HG03139 (cell line): ENCODE measurements at regions not wholly inside any gene's neighbourhood (a gene's known extent, or its start where the extent isn't known, plus 50 kb on each side); places are given as distances from the start of the nearest gene placed in this dataset.
"Not testable (repeated sequence)": the region's sequence is repeated elsewhere in the genome, so short reads cannot be mapped to it uniquely, and the experiment has no call there.

Experiments used
- ATAC-seq: cut with Tn5 transposase; IDR thresholded peaks from one replicate; pipeline ENCODE4 v1.9.1; 2021; ENCODE audit not compliant: unreplicated experiment

DNA sequence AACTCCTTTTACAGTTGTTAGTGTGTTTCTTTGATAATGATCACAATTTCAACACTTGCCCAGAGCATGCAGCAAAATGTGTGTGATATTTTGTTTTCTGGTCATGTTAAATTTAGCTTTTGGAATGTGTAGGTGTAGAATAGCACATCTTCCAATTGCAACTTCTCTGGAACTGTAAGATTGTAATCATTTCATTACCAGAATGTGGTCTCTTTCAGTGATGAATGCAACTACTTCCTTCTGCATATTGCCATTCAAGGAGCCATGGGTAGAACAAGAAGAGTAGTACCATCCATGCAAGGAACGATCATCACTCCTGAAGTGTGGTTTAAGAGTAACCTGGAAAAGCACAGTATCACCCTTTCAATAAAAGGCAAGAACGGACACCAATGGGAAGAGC lies 548.8 kb upstream of the ZNF804A start:
- no peak for ATAC-seq

DNA sequence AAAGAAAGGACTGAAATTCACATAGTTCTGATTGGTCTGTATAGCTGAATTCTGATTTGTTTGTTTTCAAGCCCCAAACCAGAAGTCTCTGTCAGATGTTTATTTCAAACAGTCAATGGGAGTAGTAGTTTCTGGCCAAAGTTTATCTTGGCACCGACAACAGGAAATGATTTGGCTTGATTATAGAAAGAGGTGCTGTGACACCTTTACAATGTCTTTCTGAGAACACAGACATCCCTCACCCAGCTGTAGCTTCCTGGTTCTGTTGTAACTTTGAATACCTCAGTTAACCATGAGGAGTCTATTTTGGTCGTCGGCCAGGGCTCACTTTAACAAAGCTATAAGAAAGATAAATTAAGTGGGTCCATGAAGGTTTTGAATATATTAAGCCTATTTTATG lies 545.0 kb upstream of the ZNF804A start:
- ATAC-seq: no peak

GRCh38 chr2:184054419-184054818 lies 543.9 kb upstream of the ZNF804A start:
- not testable (repeated sequence) for ATAC-seq

- ATAC-seq: no peak
Observed at GRCh38 chr2:184057910-184058309, 540.4 kb upstream of the ZNF804A start.

- not testable (repeated sequence) for ATAC-seq
Observed at GRCh38 chr2:184060268-184060667, 538.1 kb upstream of the ZNF804A start.

DNA sequence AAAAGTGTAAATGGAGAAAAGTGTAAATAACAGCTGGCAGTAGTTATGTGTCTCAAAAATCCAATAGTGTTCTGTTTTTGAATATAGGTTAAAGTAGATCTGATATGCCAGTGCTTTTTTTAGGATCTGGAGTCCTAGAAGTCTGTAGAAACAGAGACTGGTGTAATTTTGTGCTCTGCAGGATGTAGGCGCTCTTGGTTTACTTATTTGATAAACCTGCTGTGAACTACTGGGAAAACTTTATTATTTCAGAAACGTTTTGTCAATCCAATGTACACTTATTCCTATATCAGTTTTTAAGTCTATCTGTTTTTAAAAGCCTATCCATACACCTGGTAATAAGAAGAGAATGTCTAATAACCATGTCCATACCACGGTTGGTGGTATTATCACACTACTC lies 530.8 kb upstream of the ZNF804A start:
- ATAC-seq: no peak

- ATAC-seq: no peak
Observed at GRCh38 chr2:184072470-184072869, 525.9 kb upstream of the ZNF804A start.

DNA sequence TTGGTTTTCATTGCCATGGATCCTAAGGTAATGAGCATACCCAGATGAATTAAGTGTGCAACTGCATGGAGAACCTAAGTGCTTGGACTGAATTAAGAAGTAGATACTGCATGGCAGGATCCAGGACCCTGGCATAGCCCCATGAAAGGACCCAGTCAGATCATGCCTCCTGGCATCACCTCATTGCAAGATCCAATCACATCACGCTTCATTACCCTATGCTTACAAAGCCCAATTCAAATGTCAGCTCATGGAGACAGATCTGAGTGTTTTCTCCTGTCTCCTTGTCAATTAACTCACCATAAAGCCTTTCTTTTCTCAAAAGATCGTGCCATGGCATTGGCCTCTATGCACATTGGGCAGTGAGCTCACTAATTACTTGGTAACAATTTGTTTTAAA lies 519.8 kb upstream of the ZNF804A start:
- no peak for ATAC-seq

GRCh38 chr2:184091456-184091855 lies 506.9 kb upstream of the ZNF804A start:
- no peak for ATAC-seq

- ATAC-seq: no peak
Observed at GRCh38 chr2:184113696-184114403, 484.5 kb upstream of the ZNF804A start.

- no peak for ATAC-seq
Observed at GRCh38 chr2:184114439-184114838, 483.9 kb upstream of the ZNF804A start.

DNA sequence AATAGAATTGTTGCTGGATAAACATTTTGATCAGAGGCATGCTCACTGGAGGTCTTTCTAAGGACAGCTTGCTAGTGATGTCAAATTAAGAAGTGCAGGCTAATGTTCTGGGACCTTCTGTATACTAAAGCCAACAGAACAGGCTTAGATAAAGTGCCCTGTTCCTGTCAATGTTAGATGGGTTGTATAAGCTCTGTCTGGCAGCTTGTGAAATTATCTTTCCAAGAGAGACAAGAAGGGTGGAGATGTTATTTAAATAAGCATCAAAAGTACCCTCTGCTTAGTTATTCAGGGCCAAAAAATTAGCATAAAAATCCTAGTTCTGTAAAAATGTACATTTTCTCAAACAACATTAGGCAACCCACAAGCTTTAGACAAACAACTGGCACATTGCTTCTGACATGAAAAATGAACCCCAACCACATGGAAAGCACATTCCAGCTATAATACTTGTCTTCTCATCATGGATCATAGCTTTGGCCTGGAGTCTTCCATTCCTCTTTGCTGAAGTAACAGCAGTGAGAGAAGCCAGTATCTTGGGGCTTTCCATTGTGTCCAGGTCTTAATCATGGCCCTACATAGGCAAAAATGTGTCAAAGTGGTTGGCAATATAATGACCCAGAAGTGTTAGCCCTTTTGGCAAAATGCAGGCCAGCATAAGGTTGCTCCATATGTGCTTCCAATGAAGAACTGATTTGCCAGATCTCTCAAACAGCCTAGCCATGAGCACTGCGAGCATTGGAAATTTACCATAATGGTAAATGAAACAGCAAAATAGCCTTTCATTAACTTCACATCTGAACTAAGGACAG lies 478.1 kb upstream of the ZNF804A start:
- no peak for ATAC-seq

- ATAC-seq: no peak
Observed at GRCh38 chr2:184125867-184126266, 472.5 kb upstream of the ZNF804A start.

DNA sequence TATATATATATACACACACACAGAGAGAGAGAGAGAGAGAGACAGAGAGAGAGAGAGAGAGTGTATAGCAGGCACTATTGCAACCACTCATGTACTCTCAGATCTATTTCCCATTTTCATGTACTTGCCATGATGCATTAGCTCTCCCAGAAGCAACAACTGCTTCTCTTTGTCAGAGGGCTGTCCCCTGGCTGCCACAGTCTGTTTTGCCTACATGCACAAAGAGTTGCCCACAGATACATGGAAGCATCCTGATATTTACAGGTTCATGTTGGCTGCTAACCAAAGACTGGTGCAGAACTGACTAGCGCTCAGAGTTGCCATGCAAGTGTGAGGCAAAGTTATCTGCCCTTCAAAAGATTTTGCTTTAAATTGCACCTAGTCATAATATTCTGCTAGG lies 469.3 kb upstream of the ZNF804A start:
- no peak for ATAC-seq

- no peak for ATAC-seq
Observed at GRCh38 chr2:184137955-184138354, 460.4 kb upstream of the ZNF804A start.

- no peak for ATAC-seq
Observed at GRCh38 chr2:184141866-184142265, 456.5 kb upstream of the ZNF804A start.

GRCh38 chr2:184154438-184154837 lies 443.9 kb upstream of the ZNF804A start:
- ATAC-seq: no peak

DNA sequence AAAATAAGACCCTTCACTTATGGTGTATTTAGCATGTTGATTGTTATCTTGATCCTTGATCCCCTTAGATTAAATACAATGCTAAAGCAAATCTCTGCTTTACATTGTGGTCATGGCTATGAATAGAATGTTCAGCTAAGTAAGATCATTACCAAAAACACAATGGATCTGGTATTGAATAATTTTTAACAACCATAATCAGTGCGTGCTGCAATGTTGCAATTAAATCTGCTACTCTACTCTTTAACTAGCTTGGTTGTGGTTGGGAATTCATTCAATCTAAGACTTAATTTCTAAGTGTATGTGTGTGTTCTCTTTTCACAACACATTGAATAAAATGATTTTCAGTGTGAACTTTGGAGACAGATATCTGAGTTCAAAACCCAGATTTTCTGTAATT lies 442.5 kb upstream of the ZNF804A start:
- ATAC-seq: no peak

DNA sequence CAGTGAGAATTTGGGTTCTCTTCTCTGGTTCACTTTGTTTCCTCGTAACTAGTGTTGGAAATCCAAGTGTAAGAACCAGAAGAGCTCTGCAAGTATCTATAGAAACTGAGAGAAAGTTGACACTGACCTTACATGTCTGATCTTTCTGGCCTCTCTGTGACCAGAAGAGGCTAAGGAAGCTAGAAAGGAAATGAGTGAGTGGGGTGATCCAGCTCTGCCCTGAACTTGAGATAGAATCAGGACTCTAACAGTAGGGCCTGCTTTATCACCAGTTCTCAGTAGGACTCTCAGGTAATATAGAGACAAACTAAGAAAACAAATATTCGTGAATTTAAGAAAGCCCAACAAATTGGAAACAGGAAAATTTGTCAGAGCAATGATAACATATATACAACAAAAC lies 441.2 kb upstream of the ZNF804A start:
- no peak for ATAC-seq

- no peak for ATAC-seq
Observed at GRCh38 chr2:184162426-184162825, 435.9 kb upstream of the ZNF804A start.

DNA sequence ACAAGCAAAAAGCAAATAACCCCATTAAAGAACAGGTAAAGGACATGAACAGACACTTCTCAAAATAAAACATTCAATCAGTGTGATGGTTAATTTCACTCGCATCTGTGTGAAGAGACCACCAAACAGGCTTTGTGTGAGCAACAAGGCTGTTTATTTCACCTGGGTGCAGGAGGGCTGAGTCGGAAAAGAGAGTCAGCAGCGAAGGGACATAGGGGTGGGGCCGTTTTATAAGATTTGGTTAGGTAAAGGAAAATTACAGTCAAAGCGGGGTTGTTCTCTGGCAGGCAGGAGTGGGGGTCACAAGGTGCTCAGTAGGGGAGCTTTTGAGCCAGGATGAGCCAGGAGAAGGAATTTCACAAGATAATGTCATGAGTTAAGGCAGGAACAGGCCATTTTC lies 429.5 kb upstream of the ZNF804A start:
- ATAC-seq: not testable (repeated sequence)

GRCh38 chr2:184169366-184169765 lies 429.0 kb upstream of the ZNF804A start:
- ATAC-seq: no peak
